ENCODE measurements at regions not wholly inside any gene's neighbourhood (a gene's known extent, or its start where the extent isn't known, plus 50 kb on each side); places are given as distances from the start of the nearest gene placed in this dataset.
A peak's percentile ranks its signal among the peaks of the same experiment; 100 is the strongest.
"Not testable (repeated sequence)": the region's sequence is repeated elsewhere in the genome, so short reads cannot be mapped to it uniquely, and the experiment has no call there.

DNA sequence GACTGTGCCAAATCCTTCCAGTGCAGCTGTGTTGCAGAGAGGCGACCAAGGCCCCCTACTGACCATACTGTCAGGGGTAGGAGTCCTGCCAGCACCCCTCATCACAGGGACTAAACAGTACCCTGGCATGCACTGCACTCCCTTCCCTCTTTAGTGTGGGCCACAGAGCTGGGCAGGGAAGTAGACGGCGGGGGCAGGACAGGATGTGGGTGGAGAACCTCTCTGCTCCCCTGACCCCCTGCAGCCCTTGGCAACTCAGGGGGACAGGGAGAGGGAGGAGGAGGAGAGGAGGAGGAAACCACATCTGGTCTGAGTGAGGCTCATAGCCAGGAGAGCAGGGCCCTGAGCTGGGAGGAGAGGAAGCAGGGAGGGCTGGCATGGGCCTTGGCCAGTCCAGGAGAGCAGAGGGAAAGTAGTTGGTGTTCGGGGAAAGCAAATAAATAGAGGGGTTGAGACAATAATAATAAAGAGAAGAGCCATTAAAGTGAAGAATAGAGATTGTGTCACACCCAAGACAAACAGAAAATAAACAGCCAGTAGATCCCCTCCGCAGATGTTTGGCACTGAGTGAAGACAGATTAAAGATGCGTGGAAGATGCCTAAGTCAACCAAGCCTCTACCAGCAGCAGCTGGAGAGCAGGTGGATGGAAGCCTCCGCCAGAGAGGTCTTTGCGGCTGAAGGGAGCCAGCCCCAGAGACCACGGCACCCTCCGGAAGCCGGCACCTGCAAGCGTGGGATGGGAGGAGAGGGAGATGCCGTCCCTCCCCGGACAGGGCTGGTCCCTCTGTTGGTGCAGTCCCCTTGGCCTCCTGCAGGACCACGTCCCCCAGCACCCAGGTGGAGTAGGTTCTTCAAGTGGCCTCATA, 61.5 kb downstream of the RPUSD4 start:
- DNase-seq (ENCODE audit: low read depth), result no peak

DNA sequence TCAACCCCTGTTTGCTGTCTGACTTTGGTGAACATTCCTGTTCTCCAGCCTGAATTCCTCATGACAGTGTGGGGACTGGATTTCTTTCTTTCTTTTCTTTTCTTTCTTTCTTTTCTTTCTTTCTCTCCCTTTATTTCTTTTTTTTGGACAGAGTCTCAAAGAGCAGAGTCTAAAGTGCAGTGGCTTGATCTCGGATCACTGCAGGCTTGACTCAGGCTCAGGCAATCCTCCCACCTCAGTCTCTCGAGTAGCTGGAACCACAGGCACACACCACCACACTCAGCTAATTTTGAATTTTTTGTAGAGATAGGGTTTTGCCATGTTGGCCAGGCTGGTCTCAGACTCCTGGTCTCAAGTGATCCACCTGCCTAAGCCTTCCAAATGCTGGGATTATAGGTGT, 63.1 kb downstream of the RPUSD4 start:
- DNase-seq (ENCODE audit: low read depth), result no peak

DNA sequence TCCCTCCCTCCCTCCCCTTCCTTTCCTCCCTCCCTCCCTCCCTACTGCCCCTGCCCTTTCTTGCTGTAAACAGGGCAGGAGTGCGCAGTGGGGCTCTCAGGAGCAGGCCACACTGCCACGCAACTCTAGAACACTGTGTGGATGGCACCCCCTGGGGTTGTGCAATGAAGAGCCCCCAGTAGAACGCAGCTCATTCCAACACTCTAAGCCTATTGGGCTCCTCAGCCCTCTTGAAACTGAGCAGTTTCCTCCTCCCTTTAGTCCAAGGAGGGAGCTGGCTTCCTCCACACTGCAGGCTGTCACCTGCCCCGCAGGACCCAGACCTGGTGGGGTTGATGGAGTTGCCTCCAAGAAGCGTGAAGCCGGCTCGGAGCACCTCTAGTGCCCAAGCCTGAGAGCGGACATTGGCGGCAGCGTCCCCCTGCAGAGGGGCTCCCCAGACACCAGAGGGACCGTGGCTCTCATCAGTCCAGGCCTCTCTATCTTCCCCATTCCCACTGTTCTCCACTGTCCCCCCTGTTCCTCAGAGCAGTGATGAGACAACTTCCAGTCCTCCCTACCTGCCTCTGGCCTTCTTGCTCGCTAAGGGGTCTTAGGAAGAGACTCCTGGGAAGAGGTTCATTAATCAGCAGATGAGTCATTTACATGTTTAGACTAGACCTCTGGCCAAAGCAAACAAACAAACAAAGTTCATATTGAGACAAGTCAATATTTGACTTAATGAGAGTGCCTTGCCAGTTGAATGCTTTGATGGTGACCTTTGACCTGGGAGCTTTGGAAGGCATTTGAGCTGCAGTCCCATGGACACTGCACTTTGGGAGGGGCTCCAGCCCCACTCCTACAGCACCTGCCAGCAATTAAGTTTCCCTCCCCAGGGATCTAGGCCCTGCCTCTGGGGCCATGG, 64.0 kb downstream of the RPUSD4 start:
- DNase-seq (ENCODE audit: low read depth), result no peak

DNA sequence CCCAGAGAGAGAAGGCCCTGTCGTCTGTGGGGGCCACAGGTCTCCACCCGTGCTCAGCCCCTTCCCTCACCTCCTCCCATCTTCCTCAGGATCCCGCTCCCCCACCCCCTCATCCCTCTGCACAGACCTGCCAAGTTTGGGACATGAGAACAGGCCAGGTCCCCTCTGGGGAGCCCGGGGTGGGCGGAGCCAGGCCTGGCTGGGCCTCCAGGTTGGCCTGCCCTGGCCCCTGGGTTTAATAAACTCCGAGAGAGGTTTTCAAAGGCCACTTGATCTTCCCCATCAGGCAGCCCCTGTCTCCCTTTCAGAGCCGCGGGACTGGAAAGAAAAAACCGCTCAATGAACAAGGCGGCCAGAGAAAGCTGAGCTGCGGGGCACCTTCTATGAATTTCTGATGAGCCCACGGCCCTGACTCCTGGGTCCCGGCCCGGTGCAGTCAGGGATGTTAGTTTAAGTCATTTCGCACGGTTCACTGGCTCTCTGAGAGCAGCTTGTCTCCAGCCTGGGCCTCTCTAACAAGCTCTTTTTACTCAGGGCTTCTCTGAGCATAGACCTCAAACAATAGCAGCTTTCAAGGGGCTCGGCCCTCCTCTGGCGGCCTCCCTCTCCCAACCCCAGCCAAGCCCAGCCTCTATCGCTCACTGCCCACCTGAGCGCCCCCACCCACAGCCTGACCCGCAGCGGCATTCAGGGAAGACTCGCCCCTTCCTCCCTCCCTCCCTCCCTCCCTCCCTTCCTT, 64.8 kb downstream of the RPUSD4 start:
- no peak for DNase-seq (ENCODE audit: low read depth)

GRCh38 chr11:126145954-126146353, 65.5 kb downstream of the RPUSD4 start:
- no peak for DNase-seq (ENCODE audit: low read depth)

- not testable (repeated sequence) for DNase-seq (ENCODE audit: low read depth)
Measured at GRCh38 chr11:126143491-126143890, 68.0 kb downstream of the RPUSD4 start.

- peak; percentile 37 for DNase-seq (ENCODE audit: low read depth)
Measured at GRCh38 chr11:126140926-126141280, 70.5 kb downstream of the RPUSD4 start.

- DNase-seq (ENCODE audit: low read depth), result no peak
Measured at GRCh38 chr11:126140201-126140925, 71.1 kb downstream of the RPUSD4 start.

- no peak for DNase-seq (ENCODE audit: low read depth)
Measured at GRCh38 chr11:126139111-126140091, 72.0 kb downstream of the RPUSD4 start.

GRCh38 chr11:126138636-126139035, 72.8 kb downstream of the RPUSD4 start:
- DNase-seq (ENCODE audit: low read depth), result no peak

DNA sequence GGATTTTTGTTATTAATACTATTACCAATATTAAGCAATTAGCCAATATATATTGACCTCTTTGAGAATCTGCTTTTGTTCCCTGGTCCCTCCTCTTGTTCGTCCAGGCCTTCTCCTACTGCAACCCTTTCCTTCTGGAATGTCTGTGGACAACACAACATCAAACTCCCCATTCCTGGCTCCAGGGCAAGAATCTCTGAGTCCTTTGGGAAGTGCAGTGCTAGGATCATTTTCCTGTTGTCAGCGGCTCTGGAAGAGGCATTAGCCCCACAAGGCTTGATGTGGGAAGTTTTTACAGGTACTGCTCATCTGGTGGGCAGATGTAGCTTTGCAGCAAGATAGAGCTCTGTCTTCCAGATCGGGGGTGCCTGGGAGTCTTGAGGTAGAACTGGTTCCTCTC, 74.3 kb downstream of the RPUSD4 start:
- no peak for DNase-seq (ENCODE audit: low read depth)

DNA sequence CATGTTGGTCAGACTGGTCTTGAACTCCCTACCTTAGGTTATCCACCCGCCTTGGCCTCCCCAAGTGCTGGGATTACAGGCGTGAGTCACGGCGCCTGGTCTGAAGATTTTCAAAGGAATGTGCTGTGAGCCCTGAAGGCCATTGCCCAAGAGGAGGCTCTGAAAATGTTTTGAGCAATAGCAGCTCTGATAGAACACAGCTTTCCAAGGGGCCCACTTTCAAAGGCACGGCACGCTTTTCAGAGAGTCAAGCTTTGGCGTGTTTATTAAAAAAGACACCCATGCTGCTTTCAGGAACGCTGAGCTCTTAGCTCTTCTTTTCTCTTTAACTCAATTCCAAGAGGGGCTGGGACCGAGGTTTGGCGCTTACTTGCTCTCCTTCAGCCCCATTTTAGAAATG, 73.8 kb upstream of the CDON start:
- no peak for DNase-seq (ENCODE audit: low read depth)

DNA sequence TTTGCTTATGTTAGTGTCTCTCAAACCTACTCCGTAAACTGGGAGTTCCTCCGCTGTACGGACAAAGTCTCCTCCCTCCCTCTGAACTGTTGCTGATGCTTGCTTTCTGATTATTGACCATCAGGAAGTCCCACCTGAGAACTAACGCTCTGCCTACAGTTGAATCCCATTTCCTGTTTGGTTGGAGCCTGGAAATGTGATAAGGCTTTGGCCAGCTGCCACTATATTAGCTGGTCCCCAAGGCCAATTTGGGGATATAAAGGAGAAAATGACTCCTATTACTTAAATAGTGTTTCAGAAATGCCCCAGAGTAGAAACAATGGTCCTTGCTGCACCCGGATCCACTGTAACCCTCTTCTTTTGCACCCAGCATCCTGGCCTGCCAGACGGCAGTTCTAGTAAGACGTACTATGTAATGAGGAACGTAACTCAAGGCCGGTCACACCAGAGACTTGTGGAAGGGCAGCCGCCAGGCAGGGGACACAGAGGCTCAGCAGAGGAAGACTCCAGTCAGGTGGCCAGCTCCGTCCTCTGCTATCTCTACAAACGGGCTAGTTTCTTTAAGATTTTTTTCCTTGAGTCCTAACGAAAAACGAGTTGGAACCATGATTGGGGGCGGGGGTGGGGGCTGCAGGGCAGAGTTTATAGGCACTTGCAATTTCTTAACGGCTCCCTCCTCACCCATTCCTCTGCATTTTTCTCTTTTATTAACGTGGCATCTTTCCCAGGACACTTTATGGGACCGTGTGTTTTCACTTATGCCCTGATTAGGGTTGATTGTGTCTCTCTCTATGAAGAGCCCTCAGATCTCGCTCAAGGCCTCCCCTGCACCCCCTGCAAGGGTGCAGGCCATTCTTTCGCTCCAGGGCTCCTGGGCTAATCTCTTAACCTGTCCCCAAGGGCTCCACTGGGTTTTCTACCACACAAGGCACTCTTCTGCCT, 72.8 kb upstream of the CDON start:
- no peak for DNase-seq (ENCODE audit: low read depth)

DNA sequence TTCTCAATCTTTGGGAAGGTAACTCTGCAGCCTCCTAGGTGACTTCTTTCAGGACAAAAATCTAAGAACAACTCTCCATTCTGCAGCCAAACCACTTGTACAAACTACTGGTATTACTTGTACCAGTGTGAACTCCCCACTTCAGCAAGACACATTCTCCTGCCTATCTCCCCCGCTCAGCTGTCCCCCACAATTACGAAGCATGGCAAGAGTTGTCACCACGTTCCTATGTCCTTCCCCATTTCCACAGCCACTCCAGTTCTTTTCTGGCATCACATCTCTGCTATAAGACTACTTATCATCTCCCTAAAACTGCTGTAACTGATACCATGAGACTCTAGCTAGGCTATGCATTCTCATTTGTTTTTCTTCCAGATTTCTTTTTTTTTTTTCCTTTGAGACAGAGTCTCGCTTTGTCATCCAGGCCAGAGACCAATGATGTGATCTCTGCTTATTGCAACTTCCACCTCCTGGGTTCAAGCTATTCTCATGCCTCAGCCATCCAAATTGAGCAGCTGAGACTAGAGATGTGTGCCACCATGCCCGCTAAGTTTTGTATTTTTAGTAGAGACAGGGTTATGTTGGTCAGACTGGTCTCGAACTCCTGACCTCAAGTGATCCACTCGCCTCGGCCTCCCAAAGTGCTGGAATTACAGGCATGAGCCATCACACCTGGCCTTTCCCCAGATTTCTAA, 71.9 kb upstream of the CDON start:
- DNase-seq (ENCODE audit: low read depth), result no peak

- no peak for DNase-seq (ENCODE audit: low read depth)
Measured at GRCh38 chr11:126133901-126134300, 71.2 kb upstream of the CDON start.

- no peak for DNase-seq (ENCODE audit: low read depth)
Measured at GRCh38 chr11:126132319-126132718, 69.7 kb upstream of the CDON start.

GRCh38 chr11:126130781-126131180, 68.1 kb upstream of the CDON start:
- not testable (repeated sequence) for DNase-seq (ENCODE audit: low read depth)

- DNase-seq (ENCODE audit: low read depth), result no peak
Measured at GRCh38 chr11:126129727-126130671, 67.3 kb upstream of the CDON start.
